GM12872 (cell line): ENCODE measurements at regions not wholly inside any gene's neighbourhood (a gene's known extent, or its start where the extent isn't known, plus 50 kb on each side); places are given as distances from the start of the nearest gene placed in this dataset.

Experiments
- CTCF ChIP-seq: IDR thresholded peaks from 3 replicates; pipeline ENCODE4 v1.5.1; 2011; ENCODE audit warnings: low read depth, mild to moderate bottlenecking, low read length, moderate library complexity; ENCODE audit not compliant: insufficient read depth

GRCh38 chr14:26932606-26933005 is 334.8 kb upstream of the NOVA1 start:
- TF ChIP-seq CTCF, result no peak

GRCh38 chr14:26933431-26933830 is 335.6 kb upstream of the NOVA1 start:
- TF ChIP-seq CTCF, result no peak

GRCh38 chr14:26934151-26934550 is 336.3 kb upstream of the NOVA1 start:
- no peak for TF ChIP-seq CTCF

GRCh38 chr14:26935733-26936132 is 337.9 kb upstream of the NOVA1 start:
- no peak for TF ChIP-seq CTCF

GRCh38 chr14:26938054-26938453 is 340.2 kb upstream of the NOVA1 start:
- no peak for TF ChIP-seq CTCF

- no peak for TF ChIP-seq CTCF
Measured at GRCh38 chr14:26939755-26940154, 341.9 kb upstream of the NOVA1 start.

- TF ChIP-seq CTCF, result no peak
Measured at GRCh38 chr14:26941521-26941920, 343.7 kb upstream of the NOVA1 start.

GRCh38 chr14:26947265-26947664 is 349.4 kb upstream of the NOVA1 start:
- no peak for TF ChIP-seq CTCF
